ENCODE measurements at regions not wholly inside any gene's neighbourhood (a gene's known extent, or its start where the extent isn't known, plus 50 kb on each side); places are given as distances from the start of the nearest gene placed in this dataset.
"Not testable (repeated sequence)": the region's sequence is repeated elsewhere in the genome, so short reads cannot be mapped to it uniquely, and the experiment has no call there.

- DNase-seq, result no peak
Measured at GRCh38 chr6:82588020-82588419, 224.4 kb downstream of the TPBG start.

GRCh38 chr6:82588859-82589412 lies 225.3 kb downstream of the TPBG start:
- no peak for DNase-seq

- DNase-seq, result peak; percentile 2
Measured at GRCh38 chr6:82589509-82590206, 226.0 kb downstream of the TPBG start.

- no peak for DNase-seq
Measured at GRCh38 chr6:82597201-82597600, 233.6 kb downstream of the TPBG start.

- no peak for DNase-seq
Measured at GRCh38 chr6:82602776-82603175, 239.2 kb downstream of the TPBG start.

GRCh38 chr6:82603871-82604270 lies 240.3 kb downstream of the TPBG start:
- no peak for DNase-seq

GRCh38 chr6:82607998-82608725 lies 244.5 kb downstream of the TPBG start:
- no peak for DNase-seq

GRCh38 chr6:82608781-82609180 lies 245.2 kb downstream of the TPBG start:
- DNase-seq, result no peak

GRCh38 chr6:82611751-82612150 lies 248.1 kb downstream of the TPBG start:
- DNase-seq, result no peak

- DNase-seq, result no peak
Measured at GRCh38 chr6:82612475-82613039, 248.9 kb downstream of the TPBG start.

GRCh38 chr6:82614518-82614917 lies 250.9 kb downstream of the TPBG start:
- no peak for DNase-seq

- no peak for DNase-seq
Measured at GRCh38 chr6:82616386-82617028, 252.9 kb downstream of the TPBG start.

- no peak for DNase-seq
Measured at GRCh38 chr6:82617648-82618047, 254.0 kb downstream of the TPBG start.

GRCh38 chr6:82619573-82619972 lies 256.0 kb downstream of the TPBG start:
- DNase-seq, result no peak

GRCh38 chr6:82622461-82622860 lies 258.8 kb downstream of the TPBG start:
- no peak for DNase-seq

GRCh38 chr6:82624251-82624650 lies 260.6 kb downstream of the TPBG start:
- no peak for DNase-seq

- not testable (repeated sequence) for DNase-seq
Measured at GRCh38 chr6:82626946-82627345, 263.3 kb downstream of the TPBG start.

- DNase-seq, result no peak
Measured at GRCh38 chr6:82629921-82630320, 266.3 kb downstream of the TPBG start.

- no peak for DNase-seq
Measured at GRCh38 chr6:82641677-82642076, 278.1 kb downstream of the TPBG start.

GRCh38 chr6:82645536-82646230 lies 282.1 kb downstream of the TPBG start:
- no peak for DNase-seq

- DNase-seq, result no peak
Measured at GRCh38 chr6:82646231-82646615, 282.6 kb downstream of the TPBG start.

GRCh38 chr6:82651845-82652335 lies 288.3 kb downstream of the TPBG start:
- DNase-seq, result no peak

- no peak for DNase-seq
Measured at GRCh38 chr6:82679232-82679631, 315.6 kb downstream of the TPBG start.

Data from stimulated activated CD4-positive, alpha-beta T cell treated with anti-CD3 and anti-CD28 coated beads, Interleukin-1b, Interleukin-23, amount 100 ng/mL, for 48 hours (primary cell).